Activated CD4-positive, CD25-positive, alpha-beta regulatory T cell (primary cell): ENCODE measurements at regions not wholly inside any gene's neighbourhood (a gene's known extent, or its start where the extent isn't known, plus 50 kb on each side); places are given as distances from the start of the nearest gene placed in this dataset.

ENCODE experiments used
- DNase-seq, 4 experiments: peaks; one replicate each; lab custom pipeline; 2025; lab: John Stamatoyannopoulos, UW

- no peak for DNase-seq
These were observed 514.4 kb upstream of the SALL1 start for GRCh38 chr16:51665436-51665998.

DNA sequence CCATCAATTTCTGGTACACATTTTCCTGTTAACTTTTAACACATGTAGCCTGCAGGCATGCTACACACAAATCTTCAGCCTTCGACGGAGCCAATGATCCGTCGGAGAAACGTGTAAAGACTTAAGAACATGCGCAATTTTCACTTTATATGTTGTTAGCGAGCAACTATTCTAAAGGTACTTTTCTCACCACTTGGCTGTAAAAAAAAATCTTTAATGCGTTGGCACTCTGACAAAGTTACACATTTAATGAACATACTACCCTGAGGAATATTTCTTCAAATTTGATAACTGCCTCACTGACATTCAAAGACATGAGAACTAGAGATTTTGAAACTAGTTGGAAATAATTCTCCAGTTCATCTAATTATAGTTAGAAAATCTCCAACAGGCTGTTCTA, 507.5 kb upstream of the SALL1 start:
- no peak for DNase-seq

DNA sequence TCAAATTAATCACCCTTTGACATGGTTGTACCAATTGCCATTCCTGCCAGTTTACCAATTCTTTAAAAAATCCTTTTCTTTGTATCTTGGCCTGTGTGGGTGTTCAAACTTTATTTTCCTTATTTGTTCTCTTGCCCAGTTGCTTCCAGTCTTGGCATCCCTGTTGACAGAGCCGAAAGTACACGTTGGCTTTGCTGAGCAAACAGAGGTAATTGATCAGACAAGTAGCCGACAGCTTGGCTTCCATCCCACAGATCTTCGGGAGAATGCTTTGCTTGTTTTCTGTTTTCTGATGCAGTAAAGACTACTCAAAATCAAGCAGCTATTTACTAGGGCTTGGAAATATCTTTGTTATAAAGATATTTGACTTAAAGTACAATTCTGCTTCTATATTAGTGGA, 506.8 kb upstream of the SALL1 start:
- no peak for DNase-seq

- DNase-seq: no peak
These were observed 504.2 kb upstream of the SALL1 start for GRCh38 chr16:51655249-51655648.

DNA sequence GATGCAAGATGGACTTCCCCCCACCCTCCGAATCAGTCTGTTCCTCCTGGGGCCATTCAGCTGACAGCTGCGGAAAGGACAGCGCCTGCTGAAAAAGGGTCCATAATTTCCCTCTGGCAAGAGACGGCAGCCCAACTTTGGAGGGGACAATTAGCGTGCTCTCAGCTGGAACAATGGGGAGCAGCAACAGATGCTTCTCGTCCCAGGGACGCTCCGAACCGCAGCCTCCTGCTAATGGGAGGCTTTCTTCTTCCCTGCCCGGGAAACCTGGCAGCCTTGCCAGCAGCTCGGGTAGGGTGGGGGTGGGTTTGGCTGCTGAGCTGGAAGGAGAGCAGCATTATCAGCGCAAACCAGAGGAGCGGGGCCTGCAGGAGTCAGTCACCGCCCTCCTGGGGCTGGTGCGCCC, 500.0 kb upstream of the SALL1 start:
- no peak for DNase-seq

GRCh38 chr16:51649631-51650030, 498.6 kb upstream of the SALL1 start:
- no peak for DNase-seq

- no peak for DNase-seq
These were observed 497.5 kb upstream of the SALL1 start for GRCh38 chr16:51648526-51648925.

- DNase-seq: no peak
These were observed 490.2 kb upstream of the SALL1 start for GRCh38 chr16:51641191-51641765.

DNA sequence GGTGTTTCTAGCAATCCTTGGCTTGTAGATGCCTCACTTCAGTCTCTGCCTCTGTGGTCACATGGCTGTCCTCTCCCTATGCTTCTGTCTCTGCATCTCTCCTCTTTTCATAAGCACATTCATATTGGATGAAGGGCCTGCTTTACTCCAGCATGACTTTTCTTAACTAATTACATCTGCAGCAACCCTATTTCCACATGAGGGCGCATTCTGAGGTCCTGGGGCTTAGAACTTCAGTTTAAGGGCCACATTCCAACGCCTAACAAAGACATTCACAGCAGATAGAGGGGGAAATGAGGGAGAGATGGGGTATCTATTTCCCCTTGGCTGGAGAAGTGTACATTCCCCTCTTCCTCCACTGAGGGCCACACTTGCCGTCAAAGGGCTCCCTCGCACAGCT, 489.1 kb upstream of the SALL1 start:
- DNase-seq: no peak

DNA sequence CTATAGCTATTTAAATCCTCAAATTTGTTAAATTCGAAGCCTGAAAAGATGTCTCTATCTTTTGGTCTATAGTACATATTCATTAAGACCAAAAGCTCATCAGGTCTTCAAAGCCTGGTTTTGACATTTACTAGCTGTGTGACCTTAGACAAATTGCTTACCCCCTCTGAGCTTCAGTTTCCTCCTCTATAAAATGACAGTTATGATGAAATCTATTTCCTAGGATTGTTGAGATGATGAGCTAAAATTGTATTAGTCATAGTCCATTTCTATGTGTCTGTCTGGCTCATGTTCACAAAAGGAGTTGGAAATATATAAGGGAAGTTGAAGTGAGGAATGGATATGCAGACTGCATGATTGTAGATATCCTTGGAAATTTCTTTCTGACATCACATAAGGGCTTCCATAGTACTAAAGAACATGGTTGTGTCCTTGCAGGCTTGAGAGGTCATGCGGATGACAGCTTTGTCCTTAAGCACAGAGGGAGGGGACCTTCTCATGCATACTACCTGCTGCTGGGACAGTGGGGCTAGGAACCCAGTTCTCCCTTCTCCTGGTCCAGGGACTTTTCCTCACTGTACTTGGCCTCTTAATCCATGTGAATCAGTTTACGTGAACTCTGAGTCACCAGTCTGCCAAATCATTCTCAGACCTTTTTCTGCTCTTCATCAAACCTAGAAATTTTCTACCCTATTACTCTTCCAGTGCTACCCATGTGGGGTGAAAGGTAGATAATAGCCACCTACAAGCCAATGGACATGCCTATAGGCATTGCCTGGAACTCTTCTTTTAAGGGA, 487.5 kb upstream of the SALL1 start:
- no peak for DNase-seq

DNA sequence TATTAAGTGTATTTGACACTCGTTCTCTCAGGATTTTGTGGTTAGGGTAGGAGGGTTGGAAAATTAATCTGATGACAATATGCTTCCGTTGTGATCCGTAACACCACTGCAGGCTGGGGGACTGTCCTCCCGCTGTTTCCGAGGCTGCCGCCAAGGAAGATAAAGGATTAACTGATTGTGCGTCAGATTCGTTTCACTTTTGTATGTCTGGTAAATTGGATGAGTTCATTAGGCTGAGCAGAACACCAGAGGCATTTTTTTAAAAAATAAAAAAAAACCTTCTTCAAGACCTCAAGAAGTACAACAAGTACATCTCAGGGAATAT, 486.7 kb upstream of the SALL1 start:
- no peak for DNase-seq

DNA sequence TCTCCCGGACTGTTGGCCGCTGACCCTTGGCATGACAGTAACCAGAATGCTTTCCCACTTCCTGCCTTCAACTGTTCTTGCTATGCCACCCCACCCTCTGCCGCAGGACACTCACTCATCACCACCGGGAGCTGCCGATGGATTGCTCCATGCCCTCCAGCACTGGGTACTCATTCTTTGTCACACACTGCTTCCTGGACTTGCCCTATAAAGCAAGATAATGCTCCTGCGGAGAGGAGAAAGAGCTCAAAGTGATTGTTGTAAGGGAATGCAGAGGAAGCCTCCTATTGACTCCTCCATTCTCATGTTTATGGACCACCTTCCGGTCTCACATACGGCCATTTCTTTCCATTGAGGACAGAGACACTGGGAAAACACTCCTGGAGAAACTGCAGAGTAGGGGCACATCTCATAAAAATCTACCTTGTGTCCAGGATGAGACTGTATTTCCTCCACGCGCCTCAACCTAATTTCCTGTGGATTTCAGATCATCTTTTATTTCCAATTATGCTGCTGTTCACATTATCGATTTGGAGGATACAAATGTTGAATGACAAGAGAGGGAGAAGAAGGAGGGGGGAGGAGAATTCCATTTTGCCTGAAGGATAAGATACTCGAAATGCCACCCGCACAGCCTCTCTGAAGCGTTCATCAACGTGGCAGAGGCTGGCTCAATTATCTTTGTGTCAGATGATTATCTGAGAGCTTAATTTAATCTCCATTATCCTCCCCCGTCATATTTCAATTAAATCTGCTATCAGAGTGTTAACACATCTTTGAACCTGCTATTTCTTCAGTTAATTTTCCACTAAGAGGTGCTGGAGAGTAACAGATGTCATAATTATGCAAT, 486.1 kb upstream of the SALL1 start:
- no peak for DNase-seq

GRCh38 chr16:51635181-51635580, 484.1 kb upstream of the SALL1 start:
- no peak for DNase-seq

GRCh38 chr16:51630076-51630475, 479.0 kb upstream of the SALL1 start:
- DNase-seq: no peak

DNA sequence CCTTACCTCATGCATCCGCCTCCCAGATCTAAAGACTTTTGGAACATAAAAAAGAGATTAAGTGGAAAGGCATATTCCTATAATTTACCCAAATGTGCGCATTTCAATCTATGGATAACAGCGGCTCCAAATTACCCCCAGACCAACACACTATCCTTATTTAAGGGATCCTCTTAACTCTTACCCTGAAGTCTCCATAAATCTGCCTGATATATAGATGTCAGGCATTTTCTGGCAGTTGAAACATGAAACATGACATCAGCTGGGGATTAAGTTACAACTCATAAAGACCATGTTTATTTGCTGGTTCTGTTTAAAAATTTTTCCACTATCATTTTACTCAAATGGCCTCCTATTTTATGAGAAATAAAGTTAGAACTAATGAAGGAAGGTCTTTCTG, 478.5 kb upstream of the SALL1 start:
- DNase-seq: no peak

DNA sequence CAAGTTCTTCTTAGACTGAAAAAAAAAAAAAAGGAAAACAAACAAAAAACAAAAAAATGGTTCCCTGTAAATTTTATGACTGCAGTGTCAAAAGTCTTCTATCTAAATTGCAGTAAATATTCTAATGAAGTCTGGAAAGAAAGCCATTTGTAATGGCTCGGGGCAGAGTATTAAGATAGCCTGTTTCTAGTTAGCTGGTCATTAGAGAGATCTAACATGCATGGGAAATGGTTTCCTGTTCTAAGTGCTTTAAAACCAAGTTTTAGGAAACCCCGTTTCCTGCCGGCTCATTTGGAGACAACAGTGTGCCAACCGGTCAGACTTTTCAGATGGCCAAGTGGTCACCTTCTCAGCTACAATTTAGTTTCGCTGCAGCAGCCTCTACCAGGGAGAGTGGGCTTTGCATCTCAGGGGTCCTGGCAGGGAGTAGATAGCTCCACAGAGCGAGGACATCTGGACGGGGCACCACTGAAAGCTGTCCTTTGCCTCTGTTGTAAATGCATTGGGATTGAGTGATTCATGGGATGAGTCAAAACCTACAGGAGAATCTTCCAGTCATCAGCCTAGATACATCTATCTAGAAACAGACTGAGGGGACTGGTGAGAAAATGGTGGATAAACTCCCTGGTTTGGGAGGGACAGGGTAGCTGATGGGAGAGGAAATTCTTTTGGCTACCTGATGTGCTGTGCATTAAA, 473.2 kb upstream of the SALL1 start:
- DNase-seq: no peak

- DNase-seq: no peak
These were observed 470.5 kb upstream of the SALL1 start for GRCh38 chr16:51621610-51622009.

DNA sequence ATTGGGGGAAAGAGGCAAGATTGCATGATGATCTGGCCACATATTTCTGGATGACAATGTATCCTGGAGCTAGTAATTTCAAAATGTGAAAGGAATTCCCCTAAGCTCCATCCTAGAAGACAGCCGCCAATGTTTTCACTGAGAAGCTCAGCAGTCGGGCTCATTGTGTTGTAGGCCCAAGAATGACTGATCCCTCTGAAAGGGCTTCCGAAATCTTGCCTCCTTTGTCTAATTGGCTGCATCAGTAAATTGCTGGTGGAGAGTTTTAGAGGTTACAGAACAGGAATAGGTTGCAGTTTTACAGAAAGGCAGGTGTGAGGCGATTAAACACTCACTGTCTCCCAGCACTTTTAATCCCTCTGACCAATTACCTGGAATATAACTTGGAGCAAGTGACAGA, 464.1 kb upstream of the SALL1 start:
- no peak for DNase-seq

- DNase-seq: no peak
These were observed 456.2 kb upstream of the SALL1 start for GRCh38 chr16:51607201-51607651.

GRCh38 chr16:51596247-51596646, 445.2 kb upstream of the SALL1 start:
- no peak for DNase-seq

DNA sequence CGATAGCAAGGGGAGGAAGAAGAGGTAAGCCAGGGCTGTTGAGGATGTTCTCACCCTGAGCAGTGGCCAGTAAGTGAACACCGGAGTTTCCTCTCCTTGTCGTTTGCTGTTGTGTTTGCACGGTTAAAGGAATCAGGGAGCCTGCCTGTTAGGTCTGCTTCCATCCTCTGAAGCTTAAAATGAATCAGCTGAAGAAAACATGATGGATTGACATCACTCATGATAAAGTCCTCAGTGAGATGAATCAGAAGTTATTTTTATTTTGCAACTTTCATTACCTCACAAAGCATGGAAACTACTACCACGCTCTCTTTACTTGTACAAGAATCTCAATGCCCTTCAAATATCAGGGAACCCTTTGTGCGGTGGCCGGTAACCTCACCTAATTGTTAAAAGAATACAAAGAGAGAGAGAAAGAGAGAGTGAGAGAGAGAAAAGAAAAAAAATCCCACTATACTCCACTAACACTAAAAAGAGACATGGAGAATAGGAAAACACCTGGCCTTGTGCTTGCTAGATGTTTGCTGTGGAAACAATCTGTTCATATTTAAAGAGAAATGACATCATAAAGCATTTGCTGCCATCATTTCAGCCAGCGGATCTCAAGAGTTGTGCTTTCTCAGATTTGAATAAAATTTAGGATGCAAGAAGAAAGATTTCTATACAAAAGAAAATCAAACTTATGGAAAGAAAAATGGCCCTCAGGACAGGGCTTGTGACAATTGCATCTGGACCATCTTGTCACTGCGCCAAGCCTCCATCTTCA, 441.6 kb upstream of the SALL1 start:
- DNase-seq: no peak
